AG04450 (cell line): ENCODE measurements at regions not wholly inside any gene's neighbourhood (a gene's known extent, or its start where the extent isn't known, plus 50 kb on each side); places are given as distances from the start of the nearest gene placed in this dataset.

ENCODE experiments used
- CTCF ChIA-PET: fragments of 300-600, 350-600 bp; formaldehyde crosslinking; extraction: SDS; loops from one replicate; lab custom pipeline; 2022; ENCODE audit warnings: antibody characterized with exemption, inconsistent platforms; lab: Charles Lee
- POLR2A ChIA-PET: fragments of 350-600 bp; formaldehyde crosslinking; extraction: SDS; loops from one replicate; lab custom pipeline; 2021; ENCODE audit warnings: antibody characterized with exemption, inconsistent platforms; lab: Yijun Ruan, JAX
- DNase-seq: peaks from one replicate; pipeline ENCODE4 v3.0.0-alpha.2; 2011; ENCODE audit warnings: low read depth, low spot score
- H3K27ac ChIP-seq: one replicate; pipeline ENCODE4 v1.5.1; 2012; ENCODE audit warnings: low read depth, low read length, control low read depth
- H3K27me3 ChIP-seq: one replicate; pipeline ENCODE4 v1.6.0; 2012; ENCODE audit warnings: low read length; ENCODE audit not compliant: control insufficient read depth, insufficient read depth
- H3K4me3 ChIP-seq: 2 replicates; pipeline ENCODE4 v1.5.1; 2011; ENCODE audit warnings: mild to moderate bottlenecking, low read depth, low read length, control low read depth
- H3K9me3 ChIP-seq: 2 replicates; pipeline ENCODE4 v1.5.1; 2012; ENCODE audit warnings: low read length; ENCODE audit not compliant: control insufficient read depth, insufficient read depth
- CTCF ChIP-seq: IDR thresholded peaks from 2 replicates; pipeline ENCODE4 v1.5.1; 2011; ENCODE audit warnings: low read depth, low read length, control low read depth, inconsistent platforms

- H3K9me3 ChIP-seq, result no peaks in the 10 kb centered on the region
- no peak for DNase-seq
- H3K4me3 ChIP-seq, result no peak overlapping the region
- no peak for TF ChIP-seq CTCF
- H3K27ac ChIP-seq, result no peak overlapping the region
- ChIA-PET POLR2A (no interaction called here), CTCF (no interaction called here)
- H3K27me3 ChIP-seq, result peaks cover 2% of the 10 kb centered on the region
Measured at GRCh38 chr20:40926928-40927327, 101.7 kb upstream of the TOP1 start.

- Histone ChIP-seq H3K4me3 (no peak overlapping the region), H3K27me3 (peaks cover 2% of the 10 kb centered on the region), H3K27ac (no peak overlapping the region), H3K9me3 (no peaks in the 10 kb centered on the region)
- ChIA-PET CTCF (interaction anchor here (1.2 kb wide), 1 partner anchor 190 kb away, joined by 3 read pairs; no protein-coding TSS in a partner anchor), POLR2A (no interaction called here)
- no peak for TF ChIP-seq CTCF
- no peak for DNase-seq
Measured at GRCh38 chr20:40930561-40930960, 98.1 kb upstream of the TOP1 start.

GRCh38 chr20:40931410-40932044 lies 97.1 kb upstream of the TOP1 start:
- Histone ChIP-seq H3K9me3 (no peaks in the 10 kb centered on the region), H3K27me3 (peaks cover 2% of the 10 kb centered on the region), H3K27ac (no peak overlapping the region), H3K4me3 (no peak overlapping the region)
- POLR2A ChIA-PET, result no interaction called here
- no peak for DNase-seq
- TF ChIP-seq CTCF, result no peak
- CTCF ChIA-PET, result interaction anchor here (1.2 kb wide), 1 partner anchor 191 kb away, joined by 3 read pairs; no protein-coding TSS in a partner anchor

- no peak for TF ChIP-seq CTCF
- no peaks in the 10 kb centered on the region for H3K9me3 ChIP-seq
- DNase-seq, result no peak
- peaks cover 2% of the 10 kb centered on the region for H3K27me3 ChIP-seq
- no peak overlapping the region for H3K4me3 ChIP-seq
- no peak overlapping the region for H3K27ac ChIP-seq
- POLR2A ChIA-PET, result no interaction called here
- CTCF ChIA-PET, result interaction anchor here (1.5 kb wide), 1 partner anchor 191 kb away, joined by 6 read pairs; no protein-coding TSS in a partner anchor
Measured at GRCh38 chr20:40932436-40932835, 96.2 kb upstream of the TOP1 start.

- POLR2A ChIA-PET, result no interaction called here
- no peak for DNase-seq
- Histone ChIP-seq H3K27me3 (peaks cover 2% of the 10 kb centered on the region), H3K27ac (no peak overlapping the region), H3K4me3 (no peak overlapping the region), H3K9me3 (no peaks in the 10 kb centered on the region)
- no peak for TF ChIP-seq CTCF
- CTCF ChIA-PET, result interaction anchor here (0.6 to 1.5 kb wide), 2 partner anchors 192 to 254 kb away, joined by 3 to 6 read pairs; no protein-coding TSS in a partner anchor
Measured at GRCh38 chr20:40933758-40934157, 94.9 kb upstream of the TOP1 start.
